IMR-90 (cell line): ENCODE measurements at regions not wholly inside any gene's neighbourhood (a gene's known extent, or its start where the extent isn't known, plus 50 kb on each side); places are given as distances from the start of the nearest gene placed in this dataset.

ENCODE experiments used
- ATAC-seq: fragments of 200-7000 bp; cut with Tn5 transposase; 2 replicates; pipeline ENCODE4 v1.9.1; 2020; ENCODE audit warnings: low read depth, mild to moderate bottlenecking, moderate library complexity
- BruUV-seq: library from RNA; stranded (reverse); fragments of 400-500 nt; replicated peaks from 2 replicates; lab custom pipeline; 2021; lab: Mats Ljungman, UMichigan
- CTCF ChIA-PET: fragments of 300-600 bp; formaldehyde crosslinking; extraction: SDS; loops from one replicate; lab custom pipeline; 2021; ENCODE audit warnings: antibody characterized with exemption; lab: Yijun Ruan, JAX
- POLR2A ChIA-PET: fragments of 300-600 bp; sonication (Branson Sonifier 250); formaldehyde crosslinking; loops from one replicate; lab custom pipeline; 2022; ENCODE audit warnings: antibody characterized with exemption; ENCODE audit not compliant: unreplicated experiment; lab: Charles Lee
- DNase-seq: peaks from one replicate; pipeline ENCODE4 v3.0.0; 2013
- H2AFZ ChIP-seq: replicated peaks from 2 replicates; pipeline ENCODE3; 2013; ENCODE audit warnings: low read length, mild to moderate bottlenecking; ENCODE audit not compliant: poor library complexity
- H2AK5ac ChIP-seq: 2 replicates; pipeline ENCODE4 v1.6.1; 2013; ENCODE audit warnings: low read depth, low read length, inconsistent platforms
- H2AK9ac ChIP-seq: replicated peaks from 2 replicates; pipeline ENCODE3; 2013; ENCODE audit warnings: mild to moderate bottlenecking, low read depth, low read length, moderate library complexity; ENCODE audit not compliant: poor library complexity
- H2BK120ac ChIP-seq: 2 replicates; pipeline ENCODE4 v1.6.1; 2013; ENCODE audit warnings: low read depth, low read length, inconsistent platforms
- H2BK15ac ChIP-seq: 3 replicates; pipeline ENCODE4 v1.6.1; 2013; ENCODE audit warnings: low read depth, low read length, inconsistent platforms
- H2BK20ac ChIP-seq: 2 replicates; pipeline ENCODE4 v1.6.1; 2013; ENCODE audit warnings: low read depth, mild to moderate bottlenecking, inconsistent platforms, low read length, moderate library complexity
- H2BK5ac ChIP-seq: 2 replicates; pipeline ENCODE4 v1.6.1; 2013; ENCODE audit warnings: mild to moderate bottlenecking, low read depth, low read length, inconsistent platforms; ENCODE audit not compliant: poor library complexity, severe bottlenecking
- H3K14ac ChIP-seq: replicated peaks from 2 replicates; pipeline ENCODE4 v1.6.1; 2013; ENCODE audit warnings: low read depth, low read length, inconsistent platforms
- H3K18ac ChIP-seq: 2 replicates; pipeline ENCODE4 v1.6.1; 2013; ENCODE audit warnings: low read depth, low read length, control low read depth
- H3K23ac ChIP-seq: 2 replicates; pipeline ENCODE4 v1.6.1; 2013; ENCODE audit warnings: low read depth, low read length, inconsistent platforms
- H3K27ac ChIP-seq: 2 replicates; pipeline ENCODE4 v1.5.1; 2013; ENCODE audit warnings: mild to moderate bottlenecking, control low read depth, low read length; ENCODE audit not compliant: insufficient read depth
- H3K27me3 ChIP-seq: 2 replicates; pipeline ENCODE4 v1.6.1; 2013; ENCODE audit warnings: low read length; ENCODE audit not compliant: control insufficient read depth, insufficient read depth
- H3K36me3 ChIP-seq: 2 replicates; pipeline ENCODE4 v1.6.1; 2013; ENCODE audit warnings: low read length, mixed read lengths; ENCODE audit not compliant: control insufficient read depth, insufficient read depth
- H3K4ac ChIP-seq: 2 replicates; pipeline ENCODE4 v1.6.1; 2013; ENCODE audit warnings: low read depth, low read length, inconsistent platforms
- H3K4me1 ChIP-seq: 2 replicates; pipeline ENCODE4 v1.6.1; 2013; ENCODE audit warnings: low read length, mixed read lengths; ENCODE audit not compliant: control insufficient read depth, insufficient read depth
- H3K4me2 ChIP-seq: 2 replicates; pipeline ENCODE4 v1.6.1; 2013; ENCODE audit warnings: low read depth, mild to moderate bottlenecking, control low read depth, low read length, moderate library complexity
- H3K4me3 ChIP-seq: 2 replicates; pipeline ENCODE4 v1.5.1; 2013; ENCODE audit warnings: low read depth, mild to moderate bottlenecking, control low read depth, low read length, moderate library complexity; ENCODE audit not compliant: insufficient read depth
- H3K56ac ChIP-seq: 2 replicates; pipeline ENCODE4 v1.6.1; 2013; ENCODE audit warnings: low read length, inconsistent platforms; ENCODE audit not compliant: insufficient read depth; ENCODE audit errors: extremely low read depth
- H3K79me1 ChIP-seq, 2 experiments: 2 replicates each; pipeline ENCODE4 v1.6.1; 2013; ENCODE audit warnings: low read length in 2 of 2, inconsistent platforms in 1 of 2, low read depth in 1 of 2
- H3K9ac ChIP-seq: 2 replicates; pipeline ENCODE4 v1.6.1; 2013; ENCODE audit warnings: low read depth, low read length, control low read depth
- H3K9me1 ChIP-seq: 2 replicates; pipeline ENCODE4 v1.6.1; 2013; ENCODE audit warnings: low read length, inconsistent platforms; ENCODE audit not compliant: insufficient read depth
- H3K9me3 ChIP-seq: 2 replicates; pipeline ENCODE4 v1.6.1; 2013; ENCODE audit warnings: low read length; ENCODE audit not compliant: control insufficient read depth, insufficient read depth
- H4K20me1 ChIP-seq: 2 replicates; pipeline ENCODE4 v1.6.1; 2013; ENCODE audit warnings: low read length, inconsistent platforms; ENCODE audit not compliant: insufficient read depth
- H4K5ac ChIP-seq: 2 replicates; pipeline ENCODE4 v1.6.1; 2013; ENCODE audit warnings: mild to moderate bottlenecking, low read depth, low read length, control low read depth
- H4K8ac ChIP-seq, 2 experiments: 2 replicates each; pipeline ENCODE4 v1.6.1; 2013; ENCODE audit warnings: low read depth in 2 of 2, low read length in 2 of 2, control low read depth in 1 of 2, inconsistent platforms in 1 of 2
- H4K91ac ChIP-seq: 2 replicates; pipeline ENCODE4 v1.6.1; 2013; ENCODE audit warnings: low read depth, low read length, inconsistent platforms; ENCODE audit not compliant: insufficient read depth
- CEBPB ChIP-seq: IDR thresholded peaks from 2 replicates; pipeline ENCODE4 v1.6.1; 2012; ENCODE audit warnings: low read depth, low read length, improper control_type of control experiment
- CHD1 ChIP-seq: IDR thresholded peaks from 2 replicates; pipeline ENCODE4 v1.6.1; 2012; ENCODE audit warnings: low read depth, low read length, improper control_type of control experiment
- WGBS, 2 experiments: methylation state at CpG; one replicate each; pipeline versions ENCODE4 v1.1.5 to v1.1.7; 2013; ENCODE audit warnings: missing lambda C conversion rate in 2 of 2; ENCODE audit not compliant: insufficient read length in 1 of 2; ENCODE audit errors: extremely low coverage in 2 of 2; 5-methylcytosine and 5-hydroxymethylcytosine counted together
- dilution Hi-C: fragments of 300-500 bp; cut with HindIII; formaldehyde crosslinking; loops from one replicate; pipeline ENCODE4 v1.14.3; 2018; ENCODE audit warnings: low sequenced_read_pairs; ENCODE audit not compliant: unreplicated experiment
- in situ Hi-C: fragments of 300-500 bp; cut with MboI; formaldehyde crosslinking; loops from 3 replicates; pipeline ENCODE4 v1.14.3; 2019; ENCODE audit warnings: low sequenced_read_pairs, inconsistent platforms, mixed read lengths
- intact Hi-C: fragments of 100-400 bp; cut with micrococcal nuclease; formaldehyde crosslinking; loops from 2 replicates; pipeline ENCODE4 v1.10.0; 2022

DNA sequence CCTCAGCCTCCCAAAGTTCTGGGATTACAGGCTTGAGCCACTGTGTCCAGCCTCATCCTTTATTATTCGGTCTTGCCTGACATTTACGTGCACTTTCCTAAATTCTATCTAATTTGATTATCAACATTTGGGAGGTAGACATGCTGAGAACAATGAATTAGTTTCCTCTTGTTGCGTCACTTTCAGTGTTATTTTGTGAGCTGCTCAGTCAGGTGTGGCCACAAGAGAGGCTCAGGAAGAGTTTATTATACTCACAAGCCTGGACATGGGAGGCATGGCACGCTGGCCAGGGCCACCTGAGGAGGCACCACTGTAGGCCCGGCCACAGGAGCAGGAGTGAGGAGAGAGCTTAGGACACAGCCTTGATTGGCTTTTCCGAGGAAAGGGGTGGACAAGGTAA is 59.7 kb upstream of the RBFOX2 start:
- no peak overlapping the region for H2AK9ac ChIP-seq
- H3K23ac ChIP-seq: no peak overlapping the region
- dilution Hi-C loops: no loop called here
- POLR2A ChIA-PET: no interaction called here
- H3K4me3 ChIP-seq: no peak overlapping the region
- DNase-seq (no peak), ATAC-seq (no peak)
- H3K27ac ChIP-seq: no peak overlapping the region
- H2AFZ ChIP-seq: peak overlapping the region; percentile 43
- H3K56ac ChIP-seq: no peak overlapping the region
- H3K36me3 ChIP-seq: no peaks in the 10 kb centered on the region
- no peak overlapping the region for H4K5ac ChIP-seq
- BruUV-seq: no TSS peak
- no peak overlapping the region for H3K4ac ChIP-seq
- H2BK120ac ChIP-seq: no peak overlapping the region
- H2BK15ac ChIP-seq: no peak overlapping the region
- no peak overlapping the region for H2BK20ac ChIP-seq
- CTCF ChIA-PET: interaction anchor here (0.6 to 1.5 kb wide), 2 partner anchors 22 to 157 kb away, joined by 3 to 4 read pairs; no protein-coding TSS in a partner anchor
- H3K14ac ChIP-seq: no peak overlapping the region
- intact Hi-C loops: no loop called here
- WGBS, 2 experiments: no CpG with 5 or more reads among the region's 6 CpGs
- H4K20me1 ChIP-seq: no peaks in the 10 kb centered on the region
- in situ Hi-C loops: no loop called here
- TF ChIP-seq CHD1 (no peak), CEBPB (peak; percentile 23; the same call in 1 of the 2 replicates)
- H4K8ac ChIP-seq: no peak overlapping the region
- no peaks in the 10 kb centered on the region for H3K4me1 ChIP-seq
- no peak overlapping the region for H4K91ac ChIP-seq
- H3K9me3 ChIP-seq: no peaks in the 10 kb centered on the region
- H3K18ac ChIP-seq: no peak overlapping the region
- H2BK5ac ChIP-seq: no peak overlapping the region
- H3K27me3 ChIP-seq: no peaks in the 10 kb centered on the region
- no peak overlapping the region for H3K4me2 ChIP-seq
- no peak overlapping the region for H3K9ac ChIP-seq
- H2AK5ac ChIP-seq: no peak overlapping the region
- no peaks in the 10 kb centered on the region for H3K79me1 ChIP-seq
- peaks cover 7% of the 10 kb centered on the region; the same call in 1 of the 2 replicates for H3K9me1 ChIP-seq
